Fibroblast of gingiva (primary cell): ENCODE measurements at regions not wholly inside any gene's neighbourhood (a gene's known extent, or its start where the extent isn't known, plus 50 kb on each side); places are given as distances from the start of the nearest gene placed in this dataset.

Experiments
- DNase-seq: peaks from one replicate; pipeline ENCODE4 v3.0.0-alpha.2; 2011; ENCODE audit warnings: low read depth

- DNase-seq, result no peak
These were observed 672.2 kb downstream of the TRAM1L1 start for GRCh38 chr4:116413222-116413621.

GRCh38 chr4:116401293-116401692, 684.1 kb downstream of the TRAM1L1 start:
- no peak for DNase-seq

- DNase-seq, result no peak
These were observed 684.9 kb downstream of the TRAM1L1 start for GRCh38 chr4:116400480-116400879.

GRCh38 chr4:116397714-116398113, 687.7 kb downstream of the TRAM1L1 start:
- no peak for DNase-seq

GRCh38 chr4:116397291-116397690, 688.1 kb downstream of the TRAM1L1 start:
- DNase-seq, result no peak

- no peak for DNase-seq
These were observed 690.0 kb downstream of the TRAM1L1 start for GRCh38 chr4:116395408-116395807.

- DNase-seq, result no peak
These were observed 694.4 kb downstream of the TRAM1L1 start for GRCh38 chr4:116391020-116391419.

GRCh38 chr4:116389139-116389538, 696.2 kb downstream of the TRAM1L1 start:
- DNase-seq, result no peak

GRCh38 chr4:116387937-116388474, 697.4 kb downstream of the TRAM1L1 start:
- DNase-seq, result no peak

GRCh38 chr4:116386856-116387255, 698.5 kb downstream of the TRAM1L1 start:
- no peak for DNase-seq

GRCh38 chr4:116385583-116385982, 699.8 kb downstream of the TRAM1L1 start:
- DNase-seq, result no peak

- no peak for DNase-seq
These were observed 710.6 kb downstream of the TRAM1L1 start for GRCh38 chr4:116374815-116375214.

- DNase-seq, result no peak
These were observed 722.8 kb downstream of the TRAM1L1 start for GRCh38 chr4:116362583-116362982.

GRCh38 chr4:116361790-116362189, 723.6 kb downstream of the TRAM1L1 start:
- DNase-seq, result no peak

- peak; percentile 60 for DNase-seq
These were observed 726.6 kb downstream of the TRAM1L1 start for GRCh38 chr4:116358633-116359222.

GRCh38 chr4:116357758-116358157, 727.6 kb downstream of the TRAM1L1 start:
- DNase-seq, result no peak

GRCh38 chr4:116346750-116347149, 738.6 kb downstream of the TRAM1L1 start:
- no peak for DNase-seq

GRCh38 chr4:116343809-116344208, 741.6 kb downstream of the TRAM1L1 start:
- DNase-seq, result no peak

- no peak for DNase-seq
These were observed 743.2 kb downstream of the TRAM1L1 start for GRCh38 chr4:116342143-116342542.

GRCh38 chr4:116332508-116332907, 752.9 kb downstream of the TRAM1L1 start:
- DNase-seq, result no peak

GRCh38 chr4:116328261-116328860, 757.0 kb downstream of the TRAM1L1 start:
- DNase-seq, result no peak

GRCh38 chr4:116323606-116324005, 761.8 kb downstream of the TRAM1L1 start:
- DNase-seq, result no peak

- no peak for DNase-seq
These were observed 763.9 kb downstream of the TRAM1L1 start for GRCh38 chr4:116321471-116321870.

- no peak for DNase-seq
These were observed 764.5 kb downstream of the TRAM1L1 start for GRCh38 chr4:116320859-116321258.
